Fibroblast of pulmonary artery (primary cell): ENCODE measurements at regions not wholly inside any gene's neighbourhood (a gene's known extent, or its start where the extent isn't known, plus 50 kb on each side); places are given as distances from the start of the nearest gene placed in this dataset.
"Not testable (repeated sequence)": the region's sequence is repeated elsewhere in the genome, so short reads cannot be mapped to it uniquely, and the experiment has no call there.

Source experiments
- DNase-seq: peaks from one replicate; pipeline ENCODE4 v3.0.0-alpha.2; 2010; ENCODE audit warnings: low read depth
- H3K4me3 ChIP-seq: replicated peaks from 2 replicates; pipeline ENCODE4 v1.5.1; 2011; ENCODE audit warnings: low read depth, mild to moderate bottlenecking, control low read depth, low read length, moderate library complexity
- TF ChIP-seq, protein P1 (sequence below): IDR thresholded peaks from 2 replicates; pipeline ENCODE4 v1.5.1; 2011; ENCODE audit warnings: mild to moderate bottlenecking, control low read depth, low read length, inconsistent platforms; ENCODE audit errors: missing control alignments

DNA sequence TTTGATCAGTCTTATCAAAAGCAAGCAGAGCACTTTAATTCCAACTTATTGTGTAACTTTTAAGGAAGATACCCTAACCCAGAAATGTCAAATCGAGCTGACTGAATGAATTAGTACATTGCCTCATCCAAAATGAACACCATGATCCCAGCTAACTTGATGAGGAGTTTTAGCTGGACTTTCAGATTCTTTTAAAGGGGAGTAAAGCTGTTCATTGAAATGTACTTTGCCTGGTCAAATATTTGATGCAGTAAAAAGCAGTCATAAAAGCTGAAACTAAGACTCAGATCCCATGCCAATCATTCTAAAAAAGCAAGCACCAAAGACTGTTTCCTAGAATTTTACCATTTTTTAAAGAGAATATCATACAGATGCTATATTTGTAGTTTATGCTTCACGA, 114.1 kb downstream of the FSCB start:
- no peak for DNase-seq
- no peak overlapping the region for H3K4me3 ChIP-seq
- TF ChIP-seq, protein P1, sequence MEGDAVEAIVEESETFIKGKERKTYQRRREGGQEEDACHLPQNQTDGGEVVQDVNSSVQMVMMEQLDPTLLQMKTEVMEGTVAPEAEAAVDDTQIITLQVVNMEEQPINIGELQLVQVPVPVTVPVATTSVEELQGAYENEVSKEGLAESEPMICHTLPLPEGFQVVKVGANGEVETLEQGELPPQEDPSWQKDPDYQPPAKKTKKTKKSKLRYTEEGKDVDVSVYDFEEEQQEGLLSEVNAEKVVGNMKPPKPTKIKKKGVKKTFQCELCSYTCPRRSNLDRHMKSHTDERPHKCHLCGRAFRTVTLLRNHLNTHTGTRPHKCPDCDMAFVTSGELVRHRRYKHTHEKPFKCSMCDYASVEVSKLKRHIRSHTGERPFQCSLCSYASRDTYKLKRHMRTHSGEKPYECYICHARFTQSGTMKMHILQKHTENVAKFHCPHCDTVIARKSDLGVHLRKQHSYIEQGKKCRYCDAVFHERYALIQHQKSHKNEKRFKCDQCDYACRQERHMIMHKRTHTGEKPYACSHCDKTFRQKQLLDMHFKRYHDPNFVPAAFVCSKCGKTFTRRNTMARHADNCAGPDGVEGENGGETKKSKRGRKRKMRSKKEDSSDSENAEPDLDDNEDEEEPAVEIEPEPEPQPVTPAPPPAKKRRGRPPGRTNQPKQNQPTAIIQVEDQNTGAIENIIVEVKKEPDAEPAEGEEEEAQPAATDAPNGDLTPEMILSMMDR: no peak

GRCh38 chr14:44388306-44388705, 118.8 kb downstream of the FSCB start:
- no peak overlapping the region for H3K4me3 ChIP-seq
- no peak for DNase-seq
- TF ChIP-seq, protein P1: no peak

GRCh38 chr14:44385906-44386305, 121.2 kb downstream of the FSCB start:
- no peak overlapping the region for H3K4me3 ChIP-seq
- TF ChIP-seq, protein P1: no peak
- DNase-seq: no peak

DNA sequence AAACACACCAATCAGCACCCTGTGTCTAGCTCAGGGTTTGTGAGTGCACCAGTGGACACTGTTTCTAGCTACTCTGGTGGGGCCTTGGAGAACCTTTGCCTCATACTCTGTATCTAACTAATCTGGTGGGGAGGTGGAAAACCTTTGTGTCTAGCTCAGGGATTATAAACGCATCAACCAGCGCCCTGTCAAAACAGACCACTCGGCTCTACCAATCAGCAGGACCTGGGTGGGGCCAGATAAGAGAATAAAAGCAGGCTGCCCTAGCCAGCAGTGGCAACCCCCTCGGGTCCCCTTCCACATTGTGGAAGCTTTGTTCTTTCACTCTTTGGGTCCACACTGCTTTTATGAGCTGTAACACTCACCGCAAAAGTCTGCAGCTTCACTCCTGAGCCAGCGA, 121.8 kb downstream of the FSCB start:
- H3K4me3 ChIP-seq, DNase-seq: not testable (repeated sequence)

GRCh38 chr14:44384601-44385293, 122.3 kb downstream of the FSCB start:
- DNase-seq, H3K4me3 ChIP-seq: not testable (repeated sequence)

DNA sequence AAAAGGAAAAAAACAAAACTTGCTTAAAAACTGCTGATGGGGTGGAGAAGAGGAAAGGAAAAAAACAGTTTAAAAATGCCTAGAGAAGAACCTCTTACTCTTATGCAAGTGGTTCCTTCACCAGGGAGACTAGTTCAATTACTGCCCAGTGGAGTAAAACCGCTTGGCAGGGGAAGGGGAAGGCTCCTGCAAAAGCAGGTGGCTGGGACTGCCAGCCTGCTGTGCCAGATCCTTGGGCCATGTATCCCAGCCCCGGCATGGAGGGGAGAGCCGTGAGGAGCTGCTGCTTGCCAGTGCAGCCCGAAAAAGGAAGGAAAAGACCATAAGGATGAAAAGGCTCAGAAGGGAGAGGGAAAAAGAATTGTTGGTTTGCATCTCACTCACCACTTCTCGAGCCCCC, 123.0 kb downstream of the FSCB start:
- no peak for DNase-seq
- TF ChIP-seq, protein P1: no peak
- no peak overlapping the region for H3K4me3 ChIP-seq

DNA sequence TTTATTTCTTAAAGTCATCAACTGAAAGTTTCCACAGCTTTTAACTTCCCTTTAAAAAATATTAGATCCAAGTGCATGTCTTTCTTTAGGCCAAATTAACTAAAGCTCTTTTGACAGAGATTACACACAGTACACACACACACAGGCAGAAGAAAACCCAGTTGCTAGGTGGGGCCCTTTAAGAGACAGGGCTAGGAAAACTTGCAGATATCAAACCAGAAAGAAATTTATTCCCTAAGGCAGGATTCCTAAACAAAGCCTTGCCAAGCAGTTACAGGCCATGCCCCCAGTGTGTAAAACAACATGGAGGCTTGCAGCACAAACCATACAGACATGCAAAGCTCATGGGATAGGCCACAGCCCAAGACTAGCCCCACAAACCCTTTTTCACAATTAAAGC, 123.4 kb downstream of the FSCB start:
- no peak for DNase-seq
- no peak overlapping the region for H3K4me3 ChIP-seq
- TF ChIP-seq, protein P1: no peak

DNA sequence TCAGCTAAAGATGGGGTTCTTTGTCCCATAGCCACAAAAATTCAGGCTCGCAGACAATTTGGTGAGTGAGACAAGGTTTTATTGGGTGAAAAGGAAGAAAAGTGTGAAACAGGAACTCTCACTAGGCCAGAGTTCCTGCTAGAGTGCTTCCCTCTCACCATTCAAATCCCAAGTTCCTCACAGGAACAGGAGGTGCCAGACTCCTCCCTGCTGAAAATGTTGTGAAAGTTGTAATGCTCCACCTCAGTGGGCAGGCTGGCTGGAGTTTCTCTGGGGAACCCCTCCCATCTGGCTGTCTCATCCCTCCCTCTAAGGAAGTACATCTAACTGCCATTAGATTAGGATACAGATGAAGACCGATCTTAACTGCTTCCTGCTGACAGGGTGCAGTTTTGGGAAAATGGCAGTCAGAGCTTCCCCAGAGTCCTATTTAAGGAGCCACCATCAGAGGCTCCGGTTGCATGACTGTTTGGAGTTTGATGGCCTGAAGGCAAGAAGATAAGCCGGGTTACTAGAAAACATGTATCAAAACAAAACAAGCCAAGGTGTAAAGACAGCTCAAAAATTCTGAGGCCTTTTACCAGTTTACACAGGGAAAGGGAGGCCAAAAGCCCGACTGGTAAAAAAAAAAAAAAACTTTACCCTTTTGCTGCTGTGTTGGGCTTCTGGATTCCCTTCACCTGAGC, 127.6 kb downstream of the FSCB start:
- DNase-seq: no peak
- H3K4me3 ChIP-seq: no peak overlapping the region
- TF ChIP-seq, protein P1: no peak
